ENCODE measurements at regions not wholly inside any gene's neighbourhood (a gene's known extent, or its start where the extent isn't known, plus 50 kb on each side); places are given as distances from the start of the nearest gene placed in this dataset.

GRCh38 chr2:780581-780980 lies 103.4 kb upstream of the TMEM18 start:
- Histone ChIP-seq H2AFZ (ENCODE audit: insufficient read depth, low read length, poor library complexity) (no peak overlapping the region), H3K27ac (ENCODE audit: low read depth, low read length) (no peak overlapping the region), H2BK120ac (ENCODE audit: insufficient read depth, low read length, poor library complexity) (no peak overlapping the region), H3K9ac (ENCODE audit: low read length) (no peak overlapping the region), H3K18ac (ENCODE audit: low read length) (no peak overlapping the region), H4K91ac (ENCODE audit: low read depth, low read length) (no peak overlapping the region), H3K23ac (ENCODE audit: low read length) (no peak overlapping the region), H3K79me2 (ENCODE audit: control insufficient read depth, insufficient read depth, low read length, poor library complexity) (no peaks in the 10 kb centered on the region), H3K4me1 (ENCODE audit: control insufficient read depth in 1 of 2, insufficient read depth in 2 of 2, low read length in 2 of 2) (peaks cover 6 to 9% of the 10 kb centered on the region in 2 experiments), H2BK5ac (ENCODE audit: low read depth, low read length, poor library complexity) (no peak overlapping the region), H3K9me3 (ENCODE audit: insufficient read depth, low read depth, low read length) (no peaks in the 10 kb centered on the region), H3K36me3 (ENCODE audit: control insufficient read depth in 1 of 2, insufficient read depth in 2 of 2, low read length in 2 of 2) (no peaks in the 10 kb centered on the region), H3K27me3 (ENCODE audit: insufficient read depth, low read length) (no peaks in the 10 kb centered on the region), H3K14ac (ENCODE audit: low read length) (no peak overlapping the region), H4K8ac (ENCODE audit: low read depth, low read length) (no peak overlapping the region), H4K12ac (ENCODE audit: low read depth, low read length) (no peak overlapping the region), H2AK5ac (ENCODE audit: low read length) (no peak overlapping the region), H3K4me2 (ENCODE audit: low read length) (no peak overlapping the region), H3K79me1 (ENCODE audit: low read length) (no peaks in the 10 kb centered on the region), H3K4ac (ENCODE audit: low read depth, low read length) (no peak overlapping the region), H3K4me3 (ENCODE audit: low read depth, low read length) (no peak overlapping the region), H2BK12ac (ENCODE audit: low read length) (no peak overlapping the region)
- no CpG with 5 or more reads among the region's 8 CpGs for WGBS (ENCODE audit: extremely low coverage, insufficient coverage, insufficient read length)
- DNase-seq = no peak

GRCh38 chr2:780002-780401 lies 102.8 kb upstream of the TMEM18 start:
- Histone ChIP-seq H3K27me3 (ENCODE audit: insufficient read depth, low read length) (no peaks in the 10 kb centered on the region), H3K9ac (ENCODE audit: low read length) (no peak overlapping the region), H3K4me3 (ENCODE audit: low read depth, low read length) (no peak overlapping the region), H4K12ac (ENCODE audit: low read depth, low read length) (no peak overlapping the region), H3K23ac (ENCODE audit: low read length) (no peak overlapping the region), H3K27ac (ENCODE audit: low read depth, low read length) (no peak overlapping the region), H2AFZ (ENCODE audit: insufficient read depth, low read length, poor library complexity) (no peak overlapping the region), H3K4me2 (ENCODE audit: low read length) (no peak overlapping the region), H3K79me2 (ENCODE audit: control insufficient read depth, insufficient read depth, low read length, poor library complexity) (no peaks in the 10 kb centered on the region), H2BK120ac (ENCODE audit: insufficient read depth, low read length, poor library complexity) (no peak overlapping the region), H3K9me3 (ENCODE audit: insufficient read depth, low read depth, low read length) (no peaks in the 10 kb centered on the region), H4K91ac (ENCODE audit: low read depth, low read length) (no peak overlapping the region), H3K14ac (ENCODE audit: low read length) (no peak overlapping the region), H3K18ac (ENCODE audit: low read length) (no peak overlapping the region), H3K4me1 (ENCODE audit: control insufficient read depth in 1 of 2, insufficient read depth in 2 of 2, low read length in 2 of 2) (peaks cover 6 to 9% of the 10 kb centered on the region in 2 experiments), H2AK5ac (ENCODE audit: low read length) (no peak overlapping the region), H4K8ac (ENCODE audit: low read depth, low read length) (no peak overlapping the region), H3K79me1 (ENCODE audit: low read length) (no peaks in the 10 kb centered on the region), H2BK12ac (ENCODE audit: low read length) (no peak overlapping the region), H2BK5ac (ENCODE audit: low read depth, low read length, poor library complexity) (no peak overlapping the region), H3K4ac (ENCODE audit: low read depth, low read length) (no peak overlapping the region), H3K36me3 (ENCODE audit: control insufficient read depth in 1 of 2, insufficient read depth in 2 of 2, low read length in 2 of 2) (no peaks in the 10 kb centered on the region)
- no CpG with 5 or more reads among the region's 9 CpGs for WGBS (ENCODE audit: extremely low coverage, insufficient coverage, insufficient read length)
- DNase-seq = no peak

- Histone ChIP-seq H4K8ac (ENCODE audit: low read depth, low read length) (no peak overlapping the region), H3K4me1 (ENCODE audit: control insufficient read depth in 1 of 2, insufficient read depth in 2 of 2, low read length in 2 of 2) (peaks cover 8 to 9% of the 10 kb centered on the region in 2 experiments), H3K36me3 (ENCODE audit: control insufficient read depth in 1 of 2, insufficient read depth in 2 of 2, low read length in 2 of 2) (no peaks in the 10 kb centered on the region), H2AFZ (ENCODE audit: insufficient read depth, low read length, poor library complexity) (no peak overlapping the region), H3K23ac (ENCODE audit: low read length) (no peak overlapping the region), H3K4me3 (ENCODE audit: low read depth, low read length) (no peak overlapping the region), H3K9ac (ENCODE audit: low read length) (no peak overlapping the region), H3K27me3 (ENCODE audit: insufficient read depth, low read length) (no peaks in the 10 kb centered on the region), H3K79me2 (ENCODE audit: control insufficient read depth, insufficient read depth, low read length, poor library complexity) (no peaks in the 10 kb centered on the region), H3K14ac (ENCODE audit: low read length) (no peak overlapping the region), H3K4ac (ENCODE audit: low read depth, low read length) (no peak overlapping the region), H4K91ac (ENCODE audit: low read depth, low read length) (no peak overlapping the region), H2BK120ac (ENCODE audit: insufficient read depth, low read length, poor library complexity) (no peak overlapping the region), H2BK5ac (ENCODE audit: low read depth, low read length, poor library complexity) (no peak overlapping the region), H2BK12ac (ENCODE audit: low read length) (no peak overlapping the region), H3K27ac (ENCODE audit: low read depth, low read length) (no peak overlapping the region), H4K12ac (ENCODE audit: low read depth, low read length) (no peak overlapping the region), H3K4me2 (ENCODE audit: low read length) (no peak overlapping the region), H3K9me3 (ENCODE audit: insufficient read depth, low read depth, low read length) (peaks cover under 1% of the 10 kb centered on the region), H2AK5ac (ENCODE audit: low read length) (no peak overlapping the region), H3K79me1 (ENCODE audit: low read length) (no peaks in the 10 kb centered on the region), H3K18ac (ENCODE audit: low read length) (no peak overlapping the region)
- no peak for DNase-seq
- no CpG with 5 or more reads among the region's 17 CpGs for WGBS (ENCODE audit: extremely low coverage, insufficient coverage, insufficient read length)
Measured at GRCh38 chr2:778731-779350, 101.6 kb upstream of the TMEM18 start.

- Histone ChIP-seq H2BK5ac (ENCODE audit: low read depth, low read length, poor library complexity) (no peak overlapping the region), H3K4me1 (ENCODE audit: control insufficient read depth in 1 of 2, insufficient read depth in 2 of 2, low read length in 2 of 2) (peaks cover 8 to 9% of the 10 kb centered on the region in 2 experiments), H3K14ac (ENCODE audit: low read length) (no peak overlapping the region), H3K9ac (ENCODE audit: low read length) (no peak overlapping the region), H3K27ac (ENCODE audit: low read depth, low read length) (no peak overlapping the region), H3K4me3 (ENCODE audit: low read depth, low read length) (no peak overlapping the region), H3K27me3 (ENCODE audit: insufficient read depth, low read length) (no peaks in the 10 kb centered on the region), H3K36me3 (ENCODE audit: control insufficient read depth in 1 of 2, insufficient read depth in 2 of 2, low read length in 2 of 2) (no peaks in the 10 kb centered on the region), H3K79me1 (ENCODE audit: low read length) (no peaks in the 10 kb centered on the region), H4K12ac (ENCODE audit: low read depth, low read length) (no peak overlapping the region), H4K8ac (ENCODE audit: low read depth, low read length) (no peak overlapping the region), H3K79me2 (ENCODE audit: control insufficient read depth, insufficient read depth, low read length, poor library complexity) (no peaks in the 10 kb centered on the region), H3K23ac (ENCODE audit: low read length) (no peak overlapping the region), H2BK12ac (ENCODE audit: low read length) (no peak overlapping the region), H4K91ac (ENCODE audit: low read depth, low read length) (no peak overlapping the region), H3K4ac (ENCODE audit: low read depth, low read length) (no peak overlapping the region), H3K9me3 (ENCODE audit: insufficient read depth, low read depth, low read length) (peaks cover 2% of the 10 kb centered on the region), H3K18ac (ENCODE audit: low read length) (no peak overlapping the region), H3K4me2 (ENCODE audit: low read length) (no peak overlapping the region), H2BK120ac (ENCODE audit: insufficient read depth, low read length, poor library complexity) (no peak overlapping the region), H2AK5ac (ENCODE audit: low read length) (no peak overlapping the region), H2AFZ (ENCODE audit: insufficient read depth, low read length, poor library complexity) (no peak overlapping the region)
- no CpG with 5 or more reads among the region's 8 CpGs for whole genome bisulfite sequencing (ENCODE audit: extremely low coverage, insufficient coverage, insufficient read length)
- no peak for DNase-seq
Measured at GRCh38 chr2:777546-777945, 100.3 kb upstream of the TMEM18 start.

All from trophoblast cell (in vitro differentiated cells and primary cell).